ENCODE measurements at regions not wholly inside any gene's neighbourhood (a gene's known extent, or its start where the extent isn't known, plus 50 kb on each side); places are given as distances from the start of the nearest gene placed in this dataset.

DNA sequence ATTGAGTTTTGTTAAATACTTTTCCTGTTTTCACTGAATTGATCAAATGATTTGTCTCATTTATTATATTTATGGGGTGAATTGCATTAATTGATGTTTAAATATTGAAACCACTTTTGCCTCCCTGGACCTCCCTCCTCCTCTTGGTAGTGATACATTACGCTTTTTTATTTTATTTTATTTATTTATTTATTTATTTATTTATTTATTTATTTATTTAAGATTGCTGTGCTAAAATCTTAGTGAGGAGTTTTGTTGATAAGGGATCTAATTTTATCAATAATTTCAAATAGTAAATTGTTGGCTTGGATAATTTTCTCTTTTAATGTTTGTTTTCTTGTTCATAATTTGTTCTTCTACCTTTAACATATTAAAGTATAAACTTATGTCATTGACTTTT is 1281.0 kb upstream of the NXPH2 start:
- no peaks in the 10 kb centered on the region for H3K27me3 ChIP-seq (ENCODE audit: control insufficient read depth, insufficient read depth, low read length)
- CTCF ChIA-PET = no interaction called here
- POLR2A ChIA-PET = no interaction called here
- H3K4me3 ChIP-seq (ENCODE audit: low read depth, low read length) = no peak overlapping the region
- no peak for DNase-seq (ENCODE audit: low read depth)
- TF ChIP-seq, protein P1, sequence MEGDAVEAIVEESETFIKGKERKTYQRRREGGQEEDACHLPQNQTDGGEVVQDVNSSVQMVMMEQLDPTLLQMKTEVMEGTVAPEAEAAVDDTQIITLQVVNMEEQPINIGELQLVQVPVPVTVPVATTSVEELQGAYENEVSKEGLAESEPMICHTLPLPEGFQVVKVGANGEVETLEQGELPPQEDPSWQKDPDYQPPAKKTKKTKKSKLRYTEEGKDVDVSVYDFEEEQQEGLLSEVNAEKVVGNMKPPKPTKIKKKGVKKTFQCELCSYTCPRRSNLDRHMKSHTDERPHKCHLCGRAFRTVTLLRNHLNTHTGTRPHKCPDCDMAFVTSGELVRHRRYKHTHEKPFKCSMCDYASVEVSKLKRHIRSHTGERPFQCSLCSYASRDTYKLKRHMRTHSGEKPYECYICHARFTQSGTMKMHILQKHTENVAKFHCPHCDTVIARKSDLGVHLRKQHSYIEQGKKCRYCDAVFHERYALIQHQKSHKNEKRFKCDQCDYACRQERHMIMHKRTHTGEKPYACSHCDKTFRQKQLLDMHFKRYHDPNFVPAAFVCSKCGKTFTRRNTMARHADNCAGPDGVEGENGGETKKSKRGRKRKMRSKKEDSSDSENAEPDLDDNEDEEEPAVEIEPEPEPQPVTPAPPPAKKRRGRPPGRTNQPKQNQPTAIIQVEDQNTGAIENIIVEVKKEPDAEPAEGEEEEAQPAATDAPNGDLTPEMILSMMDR (IDR thresholded peaks at IDR 0.05; ENCODE audit: insufficient read depth, low read depth, low read length) = no peak
- H3K36me3 ChIP-seq (ENCODE audit: control insufficient read depth, insufficient read depth, low read length) = no peaks in the 10 kb centered on the region

DNA sequence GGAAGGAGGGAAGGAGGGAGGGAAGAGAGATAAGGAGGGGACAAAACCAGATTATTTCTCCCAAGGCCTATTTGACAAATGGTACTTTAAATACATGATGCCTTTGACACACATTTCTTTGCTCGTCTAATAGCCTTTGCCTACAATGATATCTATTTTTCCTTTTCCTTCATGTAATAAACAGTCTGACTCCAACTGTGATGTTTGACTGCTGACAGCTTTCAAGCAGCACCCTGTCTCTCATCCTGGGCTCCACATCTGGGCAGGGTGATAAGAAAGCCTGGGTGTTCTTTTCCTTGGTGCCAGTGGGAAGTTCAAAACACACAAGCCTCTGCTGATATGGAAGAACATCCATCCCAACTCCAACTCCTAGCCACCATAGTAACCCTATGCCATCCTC is 1277.7 kb upstream of the NXPH2 start:
- Histone ChIP-seq H3K27me3 (ENCODE audit: control insufficient read depth, insufficient read depth, low read length) (no peaks in the 10 kb centered on the region), H3K36me3 (ENCODE audit: control insufficient read depth, insufficient read depth, low read length) (no peaks in the 10 kb centered on the region), H3K4me3 (ENCODE audit: low read depth, low read length) (no peak overlapping the region)
- POLR2A ChIA-PET = no interaction called here
- DNase-seq (ENCODE audit: low read depth) = no peak
- CTCF ChIA-PET = no interaction called here
- TF ChIP-seq, protein P1 (IDR thresholded peaks at IDR 0.05; ENCODE audit: insufficient read depth, low read depth, low read length) = no peak

DNA sequence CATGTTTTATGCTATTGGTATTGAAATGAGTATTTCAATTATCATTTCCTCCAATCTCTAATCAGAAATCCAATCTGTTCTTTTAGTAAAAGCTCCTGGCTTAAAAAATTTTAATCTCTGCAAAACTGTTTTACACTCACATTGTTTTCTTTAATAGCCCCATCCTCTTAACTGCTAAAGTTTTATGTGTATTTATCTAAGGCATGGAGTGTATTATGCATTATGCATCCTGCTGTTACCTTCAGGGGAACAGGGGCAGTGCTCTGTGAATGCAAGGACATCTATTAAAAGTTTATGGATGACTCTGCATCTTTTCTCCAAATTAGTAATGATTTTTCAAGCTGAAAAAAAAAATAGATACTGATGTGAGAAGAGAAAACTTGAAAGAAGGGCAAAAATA is 1261.6 kb upstream of the NXPH2 start:
- ChIA-PET CTCF (no interaction called here), POLR2A (no interaction called here)
- no peaks in the 10 kb centered on the region for H3K27me3 ChIP-seq (ENCODE audit: control insufficient read depth, insufficient read depth, low read length)
- no peak for DNase-seq (ENCODE audit: low read depth)
- no peak overlapping the region for H3K4me3 ChIP-seq (ENCODE audit: low read depth, low read length)
- H3K36me3 ChIP-seq (ENCODE audit: control insufficient read depth, insufficient read depth, low read length) = no peaks in the 10 kb centered on the region
- TF ChIP-seq, protein P1 (IDR thresholded peaks at IDR 0.05; ENCODE audit: insufficient read depth, low read depth, low read length) = no peak

DNA sequence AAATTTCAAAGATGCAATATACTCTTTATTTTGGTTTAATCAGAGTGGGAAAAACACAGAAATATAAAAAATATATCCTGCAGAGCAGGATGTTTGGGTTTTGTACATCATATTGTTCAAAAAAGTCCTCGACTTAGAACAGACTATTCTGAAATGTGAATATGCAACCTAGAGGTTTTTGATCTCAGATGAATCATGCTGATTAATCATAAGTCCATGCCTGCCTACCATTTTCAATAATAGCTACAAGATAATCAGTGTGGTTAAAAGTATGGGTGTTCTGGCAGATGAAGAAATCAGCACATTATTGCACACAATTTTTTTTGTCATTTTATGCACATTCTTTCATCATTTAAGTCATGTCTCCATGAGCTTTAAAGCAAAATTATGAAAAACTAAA is 1261.0 kb upstream of the NXPH2 start:
- H3K4me3 ChIP-seq (ENCODE audit: low read depth, low read length) = no peak overlapping the region
- no peaks in the 10 kb centered on the region for H3K36me3 ChIP-seq (ENCODE audit: control insufficient read depth, insufficient read depth, low read length)
- no peak for DNase-seq (ENCODE audit: low read depth)
- POLR2A ChIA-PET = no interaction called here
- no peaks in the 10 kb centered on the region for H3K27me3 ChIP-seq (ENCODE audit: control insufficient read depth, insufficient read depth, low read length)
- CTCF ChIA-PET = interaction anchor here (0.6 kb wide), 1 partner anchor 23 kb away, joined by 3 read pairs; no protein-coding TSS in a partner anchor
- TF ChIP-seq, protein P1 (IDR thresholded peaks at IDR 0.05; ENCODE audit: insufficient read depth, low read depth, low read length) = no peak

DNA sequence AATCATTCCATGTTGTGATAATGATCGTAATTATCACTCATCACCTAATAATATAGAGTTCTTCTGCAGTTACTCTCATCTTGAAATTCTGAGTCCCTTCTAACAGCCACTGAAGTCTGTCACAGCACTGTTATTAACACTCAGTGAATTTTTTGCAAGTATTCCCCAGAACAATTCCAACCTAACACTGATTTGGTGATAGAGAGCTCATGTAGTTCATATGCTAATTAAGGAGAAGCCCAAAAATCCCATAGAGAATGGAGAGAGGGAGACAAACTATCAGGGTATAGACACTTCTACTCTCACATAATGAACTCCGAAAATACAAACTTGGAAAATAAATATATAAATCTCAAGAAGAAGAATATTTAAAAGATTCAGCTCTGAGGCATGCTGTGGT is 1253.4 kb upstream of the NXPH2 start:
- CTCF ChIA-PET = no interaction called here
- POLR2A ChIA-PET = no interaction called here
- TF ChIP-seq, protein P1 (IDR thresholded peaks at IDR 0.05; ENCODE audit: insufficient read depth, low read depth, low read length) = no peak
- H3K36me3 ChIP-seq (ENCODE audit: control insufficient read depth, insufficient read depth, low read length) = no peaks in the 10 kb centered on the region
- no peaks in the 10 kb centered on the region for H3K27me3 ChIP-seq (ENCODE audit: control insufficient read depth, insufficient read depth, low read length)
- DNase-seq (ENCODE audit: low read depth) = no peak
- no peak overlapping the region for H3K4me3 ChIP-seq (ENCODE audit: low read depth, low read length)

All from BJ (cell line).